Effector CD4-positive, alpha-beta T cell (primary cell): ENCODE measurements at regions not wholly inside any gene's neighbourhood (a gene's known extent, or its start where the extent isn't known, plus 50 kb on each side); places are given as distances from the start of the nearest gene placed in this dataset.

Experiments
- DNase-seq: peaks from one replicate; pipeline ENCODE4 v3.0.0-alpha.2; 2020

DNA sequence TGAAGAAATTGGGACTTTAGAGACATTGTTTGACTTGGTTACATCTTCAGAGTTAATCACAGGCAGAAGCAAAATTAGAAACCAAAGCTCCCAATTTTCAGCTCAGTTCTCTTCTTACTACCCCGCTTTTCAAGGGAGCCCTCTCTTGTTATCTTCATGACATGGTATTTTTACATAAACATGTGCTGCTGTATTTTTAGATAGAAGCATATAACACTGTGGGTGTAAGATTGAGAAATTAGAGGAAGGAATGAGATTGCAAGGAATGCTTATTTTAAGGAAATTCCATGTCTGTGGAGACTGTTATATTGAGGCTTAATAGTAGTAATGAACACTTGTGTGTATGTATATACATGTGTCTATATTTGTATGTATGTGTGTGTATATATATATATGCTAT, 401.6 kb downstream of the TMEM232 start:
- no peak for DNase-seq

DNA sequence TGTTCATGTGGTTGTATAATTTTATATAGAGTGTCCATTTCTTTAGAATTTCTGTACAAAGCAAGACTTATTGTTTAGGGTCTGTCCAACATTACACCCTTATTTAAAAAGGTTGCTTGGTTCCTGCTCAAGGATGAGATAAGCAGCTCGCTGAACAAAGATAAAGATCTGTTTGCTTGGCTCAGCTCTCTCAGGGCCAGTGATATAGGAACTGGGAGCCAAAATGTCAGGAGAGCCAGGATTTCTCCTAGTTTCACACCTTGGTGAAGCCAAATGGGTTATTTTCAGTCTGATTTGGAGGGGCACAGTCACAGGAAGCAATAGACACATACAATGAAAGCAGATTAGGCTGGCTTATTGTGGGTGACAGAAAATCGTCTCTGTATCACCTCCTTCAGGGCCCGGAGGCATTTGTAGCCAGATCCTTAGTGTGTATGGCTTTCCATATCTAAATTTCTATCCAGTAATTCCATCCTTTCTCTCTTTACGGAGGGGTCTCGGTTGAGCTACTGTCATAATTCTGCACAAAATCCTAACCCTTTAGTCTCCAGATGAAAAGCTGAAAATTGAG, 396.4 kb downstream of the TMEM232 start:
- DNase-seq, result no peak

DNA sequence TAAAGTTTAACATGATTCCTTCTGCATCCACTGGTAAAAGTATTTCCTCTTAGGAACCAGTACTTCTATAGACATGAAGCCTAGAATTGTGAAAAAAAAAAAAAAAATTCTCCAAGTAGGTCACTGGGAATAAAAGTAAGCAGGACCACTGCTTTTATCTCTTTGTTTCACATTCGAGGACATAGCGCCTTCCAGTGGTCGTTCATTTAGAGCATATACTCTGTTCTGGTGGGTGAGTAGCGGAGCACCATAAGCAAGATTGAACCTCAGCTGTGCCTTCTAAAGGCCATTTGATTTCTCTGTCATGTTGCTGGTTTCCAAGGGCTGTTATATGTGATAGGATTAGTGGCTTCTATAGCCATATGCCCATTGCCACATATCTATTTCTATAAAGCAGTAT, 393.1 kb downstream of the TMEM232 start:
- no peak for DNase-seq

DNA sequence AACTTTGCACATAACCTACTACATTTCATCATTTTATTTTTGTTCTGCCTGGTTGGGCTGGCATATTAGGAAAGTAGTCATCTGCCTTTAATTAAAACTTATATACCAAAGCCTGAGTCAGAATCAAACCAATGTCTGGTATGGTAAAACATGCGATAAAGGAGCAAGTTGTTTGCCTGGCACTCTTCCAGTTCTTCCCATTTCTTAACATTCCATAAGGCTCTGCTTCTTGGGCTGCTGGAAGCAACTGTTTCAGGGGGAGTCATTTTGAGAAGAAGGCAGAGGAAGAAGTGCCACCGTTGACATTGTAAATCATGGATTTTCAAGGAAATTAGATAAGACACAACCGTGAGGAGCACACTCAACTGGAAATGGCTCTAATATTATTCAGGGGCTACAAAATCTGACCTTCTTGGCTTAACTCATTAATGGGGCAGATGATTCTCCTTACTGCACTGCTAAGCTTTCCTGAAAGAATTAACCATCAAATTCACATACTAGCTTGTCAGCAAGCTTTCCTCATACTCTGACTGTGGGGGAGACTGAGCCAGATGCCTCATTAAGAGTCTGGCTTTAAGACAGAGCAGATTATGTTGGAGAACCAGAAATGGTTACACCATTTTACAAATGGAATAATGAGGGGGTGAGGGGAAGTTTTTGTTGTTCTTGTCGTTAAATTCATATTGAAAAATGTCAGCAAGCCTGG, 391.0 kb downstream of the TMEM232 start:
- DNase-seq, result no peak

DNA sequence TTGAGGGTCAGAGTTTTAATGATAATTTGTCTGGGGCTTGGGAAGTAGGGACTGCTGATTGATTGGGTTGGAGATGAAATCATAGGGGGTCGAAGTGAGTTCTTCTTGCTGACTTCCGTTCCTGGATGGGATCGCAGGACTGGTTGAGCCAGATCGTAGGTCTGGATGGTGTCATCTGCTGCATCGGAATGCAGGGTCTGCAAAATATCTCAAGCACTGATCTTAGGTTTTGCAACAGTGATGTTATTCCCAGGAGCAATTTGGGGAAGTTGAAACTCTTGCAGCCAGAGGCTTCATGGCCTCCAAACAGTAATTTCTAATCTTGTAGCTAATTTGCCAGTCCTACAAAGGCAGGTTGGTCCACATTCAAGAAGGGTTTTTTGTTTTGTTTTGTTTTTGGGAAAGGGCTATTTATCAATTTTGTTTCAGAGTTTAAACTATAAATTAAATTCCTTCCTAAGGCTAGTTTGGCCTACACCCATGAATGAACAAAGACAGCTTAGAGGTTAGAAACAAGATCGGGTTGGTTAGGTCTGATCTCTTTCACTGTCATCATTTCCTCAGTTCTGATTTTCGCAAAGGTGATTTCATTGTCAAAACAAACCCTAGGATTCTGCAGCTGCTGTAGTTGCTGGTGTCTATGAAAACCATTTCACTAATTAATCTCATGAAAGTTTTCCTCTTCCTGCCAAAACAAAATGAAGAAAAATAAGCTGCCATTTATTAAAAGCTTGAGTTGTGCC, 388.0 kb downstream of the TMEM232 start:
- no peak for DNase-seq

DNA sequence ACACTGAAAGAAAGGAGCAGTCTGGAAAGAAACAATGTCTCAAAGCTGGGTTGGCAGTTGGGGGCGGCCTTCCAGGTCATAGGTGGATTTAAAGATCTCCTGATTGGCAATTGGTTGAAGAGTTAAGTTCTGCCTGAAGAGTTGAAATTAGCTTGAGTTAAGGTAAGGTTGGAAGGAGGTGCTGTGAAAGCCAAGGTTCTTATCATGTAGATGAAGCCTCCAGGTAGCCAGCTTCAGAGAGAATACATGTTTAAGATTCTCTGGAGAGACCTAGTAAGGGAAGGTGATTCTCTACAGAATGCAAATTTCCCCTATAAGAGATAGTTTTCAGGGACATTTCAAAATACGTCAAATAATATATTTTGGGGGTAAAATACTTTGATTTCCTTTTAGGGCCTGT, 387.1 kb downstream of the TMEM232 start:
- DNase-seq, result no peak

DNA sequence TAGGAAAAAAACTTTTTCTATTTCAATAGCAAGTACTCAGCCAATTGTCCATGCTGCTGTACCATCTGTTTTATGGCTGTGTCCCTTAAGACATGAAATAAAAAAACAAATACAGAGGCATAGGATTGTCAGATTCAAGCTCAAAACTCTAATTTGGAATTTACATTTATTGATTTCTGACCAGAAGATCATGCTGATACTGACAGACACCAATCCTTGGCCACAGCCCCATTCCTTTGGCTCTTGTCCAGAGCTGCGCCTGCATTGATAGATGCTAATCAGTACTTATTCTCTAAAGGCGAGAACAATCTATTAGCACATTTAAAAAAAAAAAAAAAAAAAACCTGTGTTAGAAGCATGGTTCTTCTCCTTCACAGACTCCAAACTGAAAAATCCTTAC, 384.6 kb downstream of the TMEM232 start:
- DNase-seq, result no peak

DNA sequence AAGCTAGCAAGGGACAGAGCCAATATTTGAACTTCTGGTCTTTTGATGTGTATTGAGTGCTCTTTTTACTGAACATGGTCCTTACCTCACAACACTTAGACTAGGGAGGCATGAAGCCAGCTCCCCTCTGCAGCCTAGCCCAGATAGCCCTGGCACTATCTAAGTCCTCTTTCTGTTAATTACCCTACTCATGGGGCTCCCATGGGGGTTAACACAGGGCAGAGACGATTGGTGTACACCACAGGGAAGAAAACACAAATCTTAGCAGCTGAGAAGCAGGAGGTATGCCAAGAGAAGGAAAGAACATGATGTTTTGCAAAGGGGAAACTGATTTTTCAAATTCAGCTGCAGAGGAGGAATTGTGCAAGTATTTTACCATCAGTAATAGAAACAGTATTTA, 383.8 kb downstream of the TMEM232 start:
- DNase-seq, result no peak

DNA sequence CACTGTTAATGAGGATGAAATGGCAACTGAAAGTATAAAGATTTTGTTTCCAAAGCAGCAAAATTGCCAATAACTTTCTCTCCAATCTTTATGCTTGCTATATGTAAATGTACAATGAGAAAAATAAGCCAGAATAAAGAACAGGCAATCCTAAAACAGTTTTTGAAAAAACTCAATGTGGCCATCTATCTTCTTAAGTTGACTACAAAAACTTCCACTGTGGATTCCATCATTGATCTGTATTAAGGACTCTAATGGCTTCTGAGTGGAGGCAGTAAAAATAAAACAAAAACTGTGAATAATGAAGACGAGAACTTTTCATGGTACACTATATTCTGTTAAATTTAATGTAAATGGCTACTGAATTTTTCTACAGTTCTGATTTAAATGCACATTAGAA, 382.9 kb downstream of the TMEM232 start:
- no peak for DNase-seq

DNA sequence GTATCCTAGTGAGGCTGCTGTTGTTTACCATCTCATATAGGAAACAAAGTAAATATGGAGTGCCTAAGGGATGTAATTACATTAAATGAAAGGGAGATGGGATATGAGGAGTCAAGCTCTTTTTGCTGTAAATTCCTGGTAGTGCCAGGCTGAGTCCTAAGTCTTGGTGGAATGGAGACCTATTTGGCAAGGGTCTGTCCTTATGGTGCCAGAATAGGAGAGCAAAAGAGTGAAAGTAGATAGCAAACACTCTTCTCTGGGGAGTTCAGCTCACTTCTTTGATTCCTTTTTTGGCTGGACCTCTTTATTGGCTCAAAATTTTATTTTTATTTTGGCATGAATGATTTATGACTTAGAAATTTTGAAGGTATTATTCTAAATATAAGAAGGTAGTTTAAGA, 380.8 kb downstream of the TMEM232 start:
- DNase-seq, result no peak

DNA sequence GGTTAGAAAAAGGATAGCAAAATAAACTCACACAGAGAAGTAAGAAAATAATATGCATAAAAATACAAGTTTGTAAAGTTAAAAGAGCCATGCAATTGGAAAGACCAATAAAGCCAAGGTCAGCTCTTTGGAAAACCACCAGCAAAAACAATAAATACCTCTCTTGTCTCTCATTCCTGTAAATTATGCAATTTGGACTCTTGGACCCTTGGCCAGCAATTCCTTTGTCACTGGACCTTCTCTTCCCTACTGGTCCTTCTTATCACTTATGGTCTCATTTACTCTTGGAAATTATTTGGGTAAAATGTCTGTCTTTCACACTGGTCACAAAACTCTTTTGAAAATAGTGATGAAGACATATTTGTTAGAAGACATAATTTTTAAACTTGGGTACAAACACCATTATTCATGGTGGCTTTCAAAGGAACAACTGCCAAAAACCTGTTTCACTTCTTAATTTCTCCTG, 379.5 kb downstream of the TMEM232 start:
- DNase-seq, result no peak

DNA sequence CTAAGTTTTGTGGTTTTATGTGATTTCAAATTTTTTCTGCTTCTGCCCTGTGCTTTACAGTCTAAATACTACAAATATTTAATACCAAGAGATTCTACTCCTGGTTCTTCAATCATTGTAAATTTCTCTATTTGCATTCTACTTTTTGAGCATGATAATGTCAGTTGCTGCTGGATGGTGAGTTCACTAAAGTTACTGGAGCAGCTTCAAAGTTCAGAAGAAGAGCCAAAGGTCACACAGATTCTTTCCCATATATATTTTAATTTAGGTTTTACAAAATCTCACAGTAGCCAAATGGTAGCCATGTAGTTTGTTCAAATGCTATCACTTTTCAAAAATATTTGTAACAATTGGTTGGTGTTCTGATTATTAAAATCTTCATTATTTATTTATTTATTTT, 378.7 kb downstream of the TMEM232 start:
- no peak for DNase-seq

DNA sequence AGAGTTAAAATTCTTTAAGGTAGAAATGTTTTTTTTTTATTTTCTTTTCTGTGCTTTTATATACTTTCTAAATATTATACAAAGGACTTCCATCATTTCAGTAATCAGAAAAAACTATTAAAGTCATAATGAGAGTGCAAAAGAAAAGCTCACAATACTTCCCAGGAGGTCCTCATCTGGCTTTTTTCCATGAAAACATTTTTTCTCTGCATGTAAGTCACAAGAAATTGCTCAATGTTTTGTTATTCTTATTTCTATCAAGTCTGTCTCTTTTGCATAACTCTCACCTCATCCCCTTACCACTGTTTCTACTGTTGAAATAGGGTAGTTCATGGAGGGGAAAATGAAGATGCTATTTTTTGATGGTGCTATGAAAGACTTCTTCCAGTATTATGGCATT, 375.0 kb downstream of the TMEM232 start:
- no peak for DNase-seq

DNA sequence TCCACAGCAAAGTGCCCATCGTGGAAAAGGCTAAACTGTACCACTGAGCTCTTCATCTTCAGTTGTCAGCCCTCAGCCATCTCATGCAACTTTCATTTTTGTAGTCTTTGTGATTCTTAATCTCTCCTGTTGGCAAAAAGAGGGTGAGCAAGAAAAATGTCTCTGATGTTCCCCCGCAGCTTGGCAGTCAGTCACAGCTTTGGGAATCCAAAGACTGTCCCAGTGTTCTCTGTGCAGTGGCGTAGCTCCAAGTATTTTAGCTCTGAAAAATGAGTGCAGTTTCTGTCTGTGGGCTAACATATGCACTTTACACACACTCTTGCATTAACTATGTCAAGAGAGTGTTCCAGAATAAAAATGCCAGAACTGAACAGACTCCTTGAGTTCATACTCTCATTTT, 372.2 kb downstream of the TMEM232 start:
- DNase-seq, result no peak

DNA sequence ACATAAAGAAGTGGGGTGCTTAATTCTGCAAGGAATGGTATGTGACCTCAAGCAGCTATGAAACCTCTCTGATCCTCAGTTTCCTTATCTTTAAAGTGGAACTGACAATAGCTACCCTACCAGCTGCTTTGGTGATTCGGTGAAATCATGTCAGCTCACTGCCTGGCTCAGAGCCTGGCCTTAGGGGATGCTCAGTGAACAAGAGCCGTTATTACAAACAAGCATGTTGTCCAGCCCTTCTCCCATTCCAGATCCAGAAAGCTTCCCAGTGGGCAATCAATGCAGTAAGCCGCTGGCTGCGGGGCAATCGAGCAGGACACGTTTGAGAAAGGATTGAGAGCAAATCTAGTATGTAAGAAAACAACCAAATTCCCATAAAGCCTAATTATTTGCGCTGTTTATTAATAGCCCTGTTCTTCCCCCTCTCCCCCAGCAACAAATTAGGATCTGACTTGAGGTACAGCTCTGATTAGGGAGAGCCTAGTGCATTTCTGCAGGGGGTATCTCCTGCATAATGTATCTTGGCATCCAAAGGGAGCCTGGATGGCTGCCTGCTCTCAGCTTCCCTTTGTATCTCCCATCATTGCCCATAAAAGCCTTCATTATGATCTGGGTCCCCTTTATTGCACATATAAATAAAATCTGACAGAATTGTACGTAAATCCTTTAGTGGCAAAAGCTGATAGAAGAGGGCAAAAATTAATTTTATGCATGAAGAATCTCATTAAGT, 371.4 kb downstream of the TMEM232 start:
- DNase-seq, result no peak

DNA sequence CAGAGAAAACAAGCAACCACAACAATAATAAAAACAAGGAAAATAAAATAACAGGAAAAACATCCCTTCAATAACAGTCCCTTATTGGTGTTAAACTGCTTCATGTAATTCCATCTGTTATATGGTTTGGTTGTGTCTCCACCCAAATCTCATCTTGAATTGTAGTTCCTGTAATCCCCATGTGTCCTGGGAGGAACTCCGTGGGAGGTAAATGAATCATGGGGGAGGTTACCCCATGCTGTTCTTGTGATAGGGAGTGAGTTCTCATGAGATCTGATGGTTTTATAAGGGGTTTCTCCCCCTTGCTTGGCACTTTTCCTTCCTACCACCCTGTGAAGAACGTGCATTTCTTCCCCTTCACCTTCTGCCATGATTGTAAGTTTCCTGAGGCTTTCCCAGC, 369.8 kb downstream of the TMEM232 start:
- no peak for DNase-seq

DNA sequence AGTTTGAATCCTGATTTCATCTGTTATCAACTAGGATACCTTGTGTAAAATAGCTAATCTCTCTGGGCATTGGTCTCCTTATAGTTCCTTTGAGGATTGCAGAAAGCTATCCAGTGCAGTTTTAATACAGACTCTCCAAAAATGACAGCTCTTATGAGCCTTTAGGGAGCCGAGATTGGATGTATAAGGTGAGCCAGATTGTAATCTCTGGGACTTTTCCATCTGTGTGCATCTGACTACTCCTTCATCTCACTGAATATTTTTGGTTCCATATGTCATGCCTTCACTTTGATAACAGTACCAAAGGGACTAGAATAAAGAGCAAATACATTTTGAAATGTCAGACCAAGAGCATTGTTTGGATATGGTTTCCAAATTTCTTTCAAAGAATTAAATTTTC, 367.2 kb downstream of the TMEM232 start:
- DNase-seq, result no peak

DNA sequence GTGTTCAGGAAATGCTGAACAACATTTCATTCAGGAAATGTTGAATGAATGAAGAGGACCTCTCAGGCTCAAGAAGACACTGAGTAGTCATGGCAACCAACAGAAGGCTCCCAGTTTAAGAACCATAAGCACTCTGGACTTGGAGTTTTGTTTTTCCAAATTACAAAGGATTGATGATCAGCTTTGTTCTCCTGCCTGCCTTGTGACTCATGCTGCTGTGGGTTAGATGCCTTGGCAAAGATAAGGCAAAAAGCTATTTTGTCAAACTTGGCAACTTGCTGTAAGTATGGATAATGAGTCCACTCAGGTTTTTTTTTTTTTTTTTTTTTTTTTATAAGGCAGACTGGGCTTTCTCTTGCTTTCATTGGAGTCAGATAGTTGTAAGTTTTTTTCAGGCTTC, 365.0 kb downstream of the TMEM232 start:
- no peak for DNase-seq

DNA sequence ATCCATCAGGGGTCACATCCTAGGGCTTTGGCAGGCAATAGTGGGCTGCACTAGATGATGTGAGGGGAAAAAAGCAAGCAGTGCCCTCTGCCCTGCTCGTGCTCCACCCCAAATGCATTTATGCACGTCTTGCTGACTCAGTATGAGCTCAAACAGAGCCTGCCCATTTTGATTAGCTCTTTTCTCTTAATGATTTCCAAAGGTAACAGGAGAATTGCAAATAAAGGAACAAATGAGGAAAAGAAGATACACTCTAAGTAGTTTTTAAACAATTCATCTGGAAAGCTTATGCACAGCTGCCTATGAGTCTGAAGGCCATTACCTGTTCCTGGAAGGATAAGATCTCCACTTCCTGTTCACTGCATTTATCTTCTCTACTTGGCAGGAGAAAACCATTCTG, 364.2 kb downstream of the TMEM232 start:
- no peak for DNase-seq

DNA sequence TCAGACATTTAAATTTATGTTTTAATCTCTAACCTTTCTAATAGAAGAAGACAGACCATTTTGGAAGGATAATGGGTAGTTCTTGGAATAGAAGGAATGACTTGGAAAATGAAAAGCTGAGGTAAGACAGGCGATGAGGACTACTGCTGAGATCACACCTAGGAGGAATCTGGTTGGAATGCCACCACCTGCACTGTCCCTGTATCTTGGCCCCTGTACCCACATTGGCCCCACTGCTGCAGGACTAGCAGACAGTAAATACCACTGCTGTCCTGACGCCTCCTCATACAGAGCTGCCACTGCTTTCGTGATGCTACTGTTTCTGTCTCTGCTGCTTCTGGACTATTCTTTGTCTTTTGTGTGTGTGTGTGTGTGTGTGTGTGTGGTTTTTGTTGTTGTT, 359.8 kb downstream of the TMEM232 start:
- DNase-seq, result no peak
